Prostate gland (tissue), 2 donors: ENCODE measurements at regions not wholly inside any gene's neighbourhood (a gene's known extent, or its start where the extent isn't known, plus 50 kb on each side); places are given as distances from the start of the nearest gene placed in this dataset.

Experiments
- POLR2AphosphoS5 ChIP-seq: sonication (generic); formaldehyde crosslinking; IDR thresholded peaks from one replicate; pipeline ENCODE4 v1.6.1; 2017; ENCODE audit warnings: antibody characterized with exemption
- TF ChIP-seq, protein P1 (sequence below), 4 experiments: fragments of 200-600 bp in 2 of 4; fragments of 450-650 bp in 2 of 4; sonication (generic) in 2 of 4; IDR thresholded peaks; 1 replicate in 3 of 4; 2 replicates in 1 of 4; pipeline ENCODE4 v1.5.1; 2016 to 2019; ENCODE audit warnings: antibody characterized with exemption in 4 of 4, mild to moderate bottlenecking in 2 of 4, moderate library complexity in 2 of 4

- TF ChIP-seq, protein P1, sequence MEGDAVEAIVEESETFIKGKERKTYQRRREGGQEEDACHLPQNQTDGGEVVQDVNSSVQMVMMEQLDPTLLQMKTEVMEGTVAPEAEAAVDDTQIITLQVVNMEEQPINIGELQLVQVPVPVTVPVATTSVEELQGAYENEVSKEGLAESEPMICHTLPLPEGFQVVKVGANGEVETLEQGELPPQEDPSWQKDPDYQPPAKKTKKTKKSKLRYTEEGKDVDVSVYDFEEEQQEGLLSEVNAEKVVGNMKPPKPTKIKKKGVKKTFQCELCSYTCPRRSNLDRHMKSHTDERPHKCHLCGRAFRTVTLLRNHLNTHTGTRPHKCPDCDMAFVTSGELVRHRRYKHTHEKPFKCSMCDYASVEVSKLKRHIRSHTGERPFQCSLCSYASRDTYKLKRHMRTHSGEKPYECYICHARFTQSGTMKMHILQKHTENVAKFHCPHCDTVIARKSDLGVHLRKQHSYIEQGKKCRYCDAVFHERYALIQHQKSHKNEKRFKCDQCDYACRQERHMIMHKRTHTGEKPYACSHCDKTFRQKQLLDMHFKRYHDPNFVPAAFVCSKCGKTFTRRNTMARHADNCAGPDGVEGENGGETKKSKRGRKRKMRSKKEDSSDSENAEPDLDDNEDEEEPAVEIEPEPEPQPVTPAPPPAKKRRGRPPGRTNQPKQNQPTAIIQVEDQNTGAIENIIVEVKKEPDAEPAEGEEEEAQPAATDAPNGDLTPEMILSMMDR (IDR thresholded peaks at IDR 0.05): no peak
- no peak for TF ChIP-seq POLR2AphosphoS5
These were observed 65.3 kb upstream of the TENM4 start for GRCh38 chr11:79506124-79506523.
